NCI-H1930 (cell line): ENCODE measurements at regions not wholly inside any gene's neighbourhood (a gene's known extent, or its start where the extent isn't known, plus 50 kb on each side); places are given as distances from the start of the nearest gene placed in this dataset.

ENCODE experiments used
- DNase-seq, 2 experiments: peaks; one replicate each; lab custom pipeline; 2025; lab: John Stamatoyannopoulos, UW

DNA sequence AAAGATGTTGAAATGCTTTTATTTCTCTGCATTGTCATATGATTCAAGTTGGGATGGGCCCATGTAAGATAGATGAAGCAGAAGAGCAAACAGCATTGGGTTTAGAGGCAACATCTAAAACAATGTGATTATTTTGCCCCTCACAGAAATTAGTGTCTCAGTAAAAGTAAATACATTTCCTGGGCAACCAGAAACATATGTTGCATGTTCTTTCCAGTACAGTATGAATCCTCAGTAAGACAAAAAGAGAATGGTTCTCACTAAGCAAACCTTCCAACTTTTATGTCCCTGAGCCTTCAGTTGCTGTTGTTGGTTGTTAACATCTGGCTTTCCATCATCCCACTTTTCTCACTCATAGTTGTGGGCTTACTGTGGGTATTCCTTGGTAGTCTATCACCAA, 222.5 kb upstream of the PRPS1L1 start:
- no peak for DNase-seq

DNA sequence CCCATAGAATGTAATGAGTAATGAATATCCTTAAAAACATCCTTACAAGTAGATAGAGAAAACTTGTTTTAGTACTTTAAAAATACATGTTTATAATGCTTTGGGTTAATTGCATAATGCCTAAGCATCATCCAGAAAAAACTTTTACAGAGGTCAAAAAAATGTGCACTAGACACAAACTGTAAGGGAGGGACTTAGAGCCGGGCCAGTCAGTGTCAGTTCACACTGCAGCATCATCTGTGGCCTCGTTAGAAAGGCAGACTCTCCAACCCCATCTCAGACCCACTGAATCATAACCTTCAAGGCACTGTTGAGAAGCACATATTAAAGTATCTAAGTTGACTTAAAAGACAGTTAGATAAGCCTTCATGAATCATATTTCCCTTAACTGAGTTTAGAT, 230.1 kb upstream of the PRPS1L1 start:
- no peak for DNase-seq

DNA sequence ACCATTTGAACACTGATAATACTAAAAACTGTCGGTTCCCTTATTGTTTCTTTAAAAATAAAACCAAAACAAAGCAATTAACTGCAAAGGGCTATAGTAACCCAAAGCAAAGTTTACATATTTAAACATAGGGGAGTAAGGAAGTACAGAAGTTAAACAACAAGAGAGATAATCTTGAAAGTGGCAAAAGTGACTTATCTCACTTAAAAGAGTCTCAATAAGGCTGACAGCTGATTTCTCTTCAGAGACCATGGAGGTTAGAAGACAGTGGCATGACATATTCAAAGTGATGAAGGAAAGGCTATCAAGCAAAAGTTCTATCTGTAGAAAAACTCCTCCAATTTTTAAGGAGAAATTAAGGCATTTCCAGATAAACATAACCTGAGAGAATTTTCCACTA, 233.5 kb upstream of the HDAC9 start:
- DNase-seq = no peak

GRCh38 chr7:18265611-18266281, 229.8 kb upstream of the HDAC9 start:
- no peak for DNase-seq

DNA sequence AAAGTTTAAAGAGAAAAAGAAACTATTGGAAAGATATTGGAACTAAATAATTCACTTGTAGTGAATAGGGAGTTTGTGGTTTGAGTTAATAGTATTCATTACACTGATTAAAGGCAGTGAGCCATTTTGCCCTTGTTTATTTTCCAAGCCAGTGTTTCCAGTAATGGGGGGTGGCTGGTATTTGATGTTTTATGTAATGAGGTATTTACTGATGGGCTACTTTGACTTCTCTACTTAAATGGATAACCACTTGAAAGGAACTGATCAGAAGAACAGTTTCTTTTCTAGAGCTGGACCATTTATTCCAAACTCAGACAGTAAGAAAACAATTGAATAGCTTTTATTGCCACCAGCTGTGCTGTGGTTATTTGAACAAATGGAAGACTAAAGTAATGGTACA, 227.0 kb upstream of the HDAC9 start:
- DNase-seq = peak in 1 of 2 experiments; percentile 19

DNA sequence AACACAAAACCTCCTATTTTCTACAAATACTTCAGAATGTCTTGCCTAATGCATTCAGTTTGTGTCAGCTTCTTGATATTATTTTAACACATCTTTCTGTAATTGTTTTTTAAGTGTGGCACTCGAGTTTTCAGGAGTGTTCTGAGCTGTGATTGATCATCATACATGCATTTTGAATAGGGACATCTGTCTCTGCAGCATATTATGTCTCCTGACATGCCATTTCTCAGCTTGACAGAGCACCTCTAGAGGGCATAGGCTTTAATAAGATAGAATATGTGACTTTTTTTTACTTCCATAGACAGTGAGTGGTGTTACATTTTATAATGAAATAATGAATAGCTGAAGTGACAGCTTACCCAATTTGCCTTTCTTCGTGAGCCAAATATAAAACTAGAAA, 219.2 kb upstream of the HDAC9 start:
- DNase-seq = no peak

GRCh38 chr7:18278316-18278715, 217.2 kb upstream of the HDAC9 start:
- no peak for DNase-seq

- DNase-seq = no peak
Observed at GRCh38 chr7:18283045-18283444, 212.5 kb upstream of the HDAC9 start.

- DNase-seq = no peak
Observed at GRCh38 chr7:18287482-18287881, 208.1 kb upstream of the HDAC9 start.

DNA sequence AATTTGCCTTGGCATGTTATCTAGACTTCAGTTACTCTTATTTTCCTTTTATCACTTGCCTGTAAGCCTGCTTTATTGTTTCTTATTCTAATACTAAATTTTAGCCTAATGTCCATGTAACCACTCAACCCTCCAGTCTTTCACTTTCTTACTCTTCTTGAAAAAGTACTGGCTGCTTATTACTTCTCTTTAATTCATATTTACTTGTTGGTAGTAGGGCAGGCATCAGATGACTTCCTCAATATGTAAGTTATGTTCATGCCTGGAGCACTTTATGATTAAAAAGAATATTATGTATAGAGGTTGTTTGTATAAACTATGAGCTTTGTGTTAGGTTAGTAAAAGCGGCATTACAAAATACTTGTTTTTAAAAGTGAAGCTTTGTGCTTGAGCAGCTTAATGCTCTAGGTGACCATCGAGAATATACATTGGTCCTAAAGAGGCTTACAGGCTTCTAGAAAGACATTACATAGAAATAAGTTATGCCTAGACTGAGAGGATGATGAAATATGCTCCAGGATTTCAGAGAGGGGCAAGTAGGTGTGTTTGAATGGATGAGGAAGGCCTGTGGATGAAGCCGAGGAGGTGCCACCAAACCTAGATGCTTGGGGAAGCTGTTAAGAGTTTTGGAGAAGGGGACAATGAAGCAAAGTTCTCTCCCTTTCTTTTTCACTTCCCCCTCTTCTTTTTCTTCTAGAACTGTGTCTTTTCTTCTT, 207.1 kb upstream of the HDAC9 start:
- no peak for DNase-seq

DNA sequence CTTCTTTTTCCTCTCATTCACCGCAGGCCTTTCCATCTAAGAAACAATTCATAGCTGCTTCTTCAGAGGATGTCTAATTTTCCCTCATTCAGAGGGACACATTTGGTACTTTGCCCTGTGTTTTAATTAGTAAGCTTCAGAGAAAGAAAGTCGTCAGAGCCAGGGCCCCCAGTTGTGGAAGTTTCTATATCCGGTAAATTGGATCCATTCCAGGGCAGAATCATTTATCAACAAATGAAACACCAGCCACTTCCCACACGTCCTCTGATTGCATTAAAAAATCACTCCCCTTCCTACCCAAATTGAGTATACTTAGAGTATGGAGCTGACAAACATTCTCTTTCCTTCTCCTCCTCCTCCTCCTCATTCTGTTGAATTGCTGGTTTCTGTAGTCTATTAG, 205.8 kb upstream of the HDAC9 start:
- no peak for DNase-seq

DNA sequence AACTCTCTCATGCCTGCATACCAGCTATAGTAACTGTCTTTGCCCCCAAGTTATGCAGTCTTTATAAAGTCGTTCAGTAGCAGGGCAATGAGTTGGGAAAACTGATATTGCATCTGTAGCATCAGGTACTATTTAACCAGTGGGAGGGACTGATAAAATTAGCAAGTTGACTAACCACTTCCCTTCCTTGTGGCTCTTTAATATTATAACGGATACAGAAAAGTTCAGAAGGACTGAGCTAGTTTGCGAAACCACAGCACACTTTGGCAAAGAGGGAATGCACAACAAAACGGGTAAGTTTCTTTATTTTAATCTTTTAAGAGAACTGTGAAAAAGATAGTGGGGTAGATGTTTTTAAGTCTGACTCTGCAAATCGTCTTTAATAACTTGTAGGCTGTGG, 205.3 kb upstream of the HDAC9 start:
- no peak for DNase-seq

DNA sequence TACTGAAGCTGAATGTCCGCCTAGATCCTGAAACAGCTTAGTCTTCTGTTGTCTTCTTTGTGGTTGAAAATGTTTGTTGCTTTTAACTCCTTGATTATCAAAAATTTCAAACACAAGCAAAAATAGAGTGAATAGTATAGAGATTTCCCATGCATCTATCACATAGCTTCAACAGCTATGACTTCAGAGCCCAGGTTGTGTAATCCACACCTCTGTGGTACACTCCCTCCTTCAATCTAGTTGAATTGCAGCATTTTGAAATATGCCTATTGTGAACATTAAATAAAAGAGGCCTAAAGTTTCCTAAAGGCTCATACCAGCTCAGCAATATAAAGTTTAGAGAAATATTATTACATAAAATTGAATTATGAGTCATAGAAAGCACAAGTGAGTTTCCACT, 204.7 kb upstream of the HDAC9 start:
- no peak for DNase-seq

DNA sequence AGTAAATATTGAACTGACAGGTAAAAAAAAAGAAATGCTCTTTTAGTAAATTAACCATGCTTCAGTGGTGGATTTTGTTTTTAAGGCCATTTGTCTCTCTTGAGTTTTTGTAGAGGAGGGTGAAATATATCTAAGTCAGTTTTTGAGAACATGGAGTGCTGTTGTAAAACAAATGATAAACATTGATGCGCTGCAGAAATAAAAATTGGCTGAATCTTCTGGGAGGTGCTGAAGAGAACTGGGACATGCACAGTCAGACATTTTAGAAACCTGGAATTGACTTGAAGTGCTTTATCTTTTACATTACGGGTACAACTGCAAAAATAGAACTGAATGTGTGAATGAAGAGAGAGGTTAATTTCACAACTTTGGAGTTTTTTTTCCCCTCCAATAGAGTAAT, 203.0 kb upstream of the HDAC9 start:
- no peak for DNase-seq

- DNase-seq = no peak
Observed at GRCh38 chr7:18293759-18294158, 201.8 kb upstream of the HDAC9 start.

DNA sequence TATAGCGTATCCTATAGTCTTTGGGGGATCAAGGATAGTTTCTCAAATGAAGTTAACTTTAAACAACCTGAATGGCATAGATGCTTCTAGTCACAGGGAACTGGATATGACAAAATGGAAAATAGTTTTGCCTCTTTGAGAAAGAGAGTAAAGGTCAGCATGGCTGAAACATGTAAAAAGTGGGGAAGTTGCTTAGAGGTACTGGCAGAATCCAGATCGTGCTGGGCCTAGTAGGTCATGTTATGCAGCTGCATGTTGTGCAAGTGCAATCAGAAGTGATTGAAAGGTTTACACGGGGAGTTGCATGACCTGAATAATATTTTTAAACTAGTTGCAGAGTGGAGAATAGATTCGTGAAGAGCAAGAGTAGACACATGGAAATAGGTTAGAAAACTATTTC, 201.1 kb upstream of the HDAC9 start:
- DNase-seq = no peak

- no peak for DNase-seq
Observed at GRCh38 chr7:18295781-18296423, 199.6 kb upstream of the HDAC9 start.

GRCh38 chr7:18302097-18302496, 193.5 kb upstream of the HDAC9 start:
- no peak for DNase-seq

GRCh38 chr7:18305866-18306265, 189.7 kb upstream of the HDAC9 start:
- DNase-seq = no peak

DNA sequence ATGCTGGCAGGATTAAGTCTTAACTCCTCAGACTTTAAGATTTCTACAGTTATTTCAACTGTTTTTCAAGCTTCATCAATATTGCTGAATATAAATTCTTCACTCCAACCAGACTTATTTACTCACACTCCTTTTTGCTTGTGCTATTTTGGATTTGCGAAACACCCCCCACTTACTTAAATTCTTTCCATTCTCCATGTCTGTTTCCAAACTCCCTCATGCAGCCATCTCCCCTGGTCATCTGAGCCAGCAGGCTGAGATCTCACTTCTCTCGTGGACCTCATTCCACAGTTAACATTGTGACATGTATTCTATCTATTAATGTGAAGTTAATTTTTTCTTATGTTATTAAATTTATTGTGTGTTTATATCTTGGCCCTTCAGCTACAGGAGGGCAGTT, 188.9 kb upstream of the HDAC9 start:
- DNase-seq = no peak

DNA sequence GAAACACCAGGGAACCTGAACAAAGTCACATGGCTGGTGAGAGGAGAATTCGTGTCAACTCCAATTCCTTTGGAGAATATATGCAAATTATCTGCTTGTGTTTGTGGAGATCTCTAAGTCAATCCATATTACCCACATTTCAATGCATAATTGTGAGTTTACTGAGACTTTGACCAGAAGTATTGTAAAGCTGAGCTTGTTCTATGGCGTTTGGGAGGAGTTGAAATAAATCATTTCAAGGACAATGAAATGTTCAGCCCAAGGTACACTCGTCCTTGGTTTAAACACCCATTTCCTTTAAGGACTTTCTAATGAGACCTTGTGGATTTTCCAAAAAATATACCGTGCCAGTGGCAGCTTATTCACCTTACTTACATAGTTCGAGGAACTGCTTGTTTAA, 186.6 kb upstream of the HDAC9 start:
- DNase-seq = no peak

GRCh38 chr7:18312482-18312881, 183.1 kb upstream of the HDAC9 start:
- DNase-seq = no peak

GRCh38 chr7:18313965-18314364, 181.6 kb upstream of the HDAC9 start:
- DNase-seq = no peak

DNA sequence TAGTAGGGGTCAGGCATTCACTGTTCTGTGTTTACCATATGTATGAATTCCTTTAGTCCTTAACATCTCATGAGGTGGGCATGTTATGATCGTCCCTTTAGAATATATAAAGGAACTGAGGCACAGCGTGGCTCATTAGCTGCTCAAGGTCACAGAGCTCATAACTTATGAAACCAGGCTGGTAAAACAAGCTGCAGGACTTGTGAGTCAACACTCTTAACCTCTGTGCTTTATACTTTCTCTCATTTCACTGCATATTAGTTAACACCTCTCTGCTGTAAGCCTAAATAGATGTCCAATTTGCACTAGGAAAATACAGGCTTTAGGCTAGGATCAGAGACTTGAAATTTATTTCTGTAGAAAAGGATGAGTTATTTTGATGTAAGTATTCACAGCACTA, 180.3 kb upstream of the HDAC9 start:
- DNase-seq = no peak
